PFSK-1 (cell line): ENCODE measurements at regions not wholly inside any gene's neighbourhood (a gene's known extent, or its start where the extent isn't known, plus 50 kb on each side); places are given as distances from the start of the nearest gene placed in this dataset.

Experiments
- FOXP2 ChIP-seq: optimal IDR thresholded peaks from 2 replicates; pipeline ENCODE3; 2011; ENCODE audit warnings: borderline replicate concordance, control low read depth, inconsistent platforms; ENCODE audit not compliant: insufficient read depth; ENCODE audit errors: extremely low read length, extremely low read depth
- POLR2AphosphoS5 ChIP-seq: IDR thresholded peaks from 2 replicates; pipeline ENCODE4 v1.6.1; 2012; ENCODE audit warnings: low read depth, mild to moderate bottlenecking, control low read depth, low read length, moderate library complexity
- TAF1 ChIP-seq: IDR thresholded peaks from 2 replicates; pipeline ENCODE4 v1.6.1; 2012; ENCODE audit warnings: low read length, control low read depth, borderline replicate concordance; ENCODE audit not compliant: insufficient read depth

GRCh38 chr2:37523814-37524362 is 147.6 kb downstream of the CDC42EP3 start:
- TF ChIP-seq POLR2AphosphoS5: no peak
- TF ChIP-seq FOXP2: no peak
- TF ChIP-seq TAF1: no peak
